ENCODE measurements at regions not wholly inside any gene's neighbourhood (a gene's known extent, or its start where the extent isn't known, plus 50 kb on each side); places are given as distances from the start of the nearest gene placed in this dataset.

DNA sequence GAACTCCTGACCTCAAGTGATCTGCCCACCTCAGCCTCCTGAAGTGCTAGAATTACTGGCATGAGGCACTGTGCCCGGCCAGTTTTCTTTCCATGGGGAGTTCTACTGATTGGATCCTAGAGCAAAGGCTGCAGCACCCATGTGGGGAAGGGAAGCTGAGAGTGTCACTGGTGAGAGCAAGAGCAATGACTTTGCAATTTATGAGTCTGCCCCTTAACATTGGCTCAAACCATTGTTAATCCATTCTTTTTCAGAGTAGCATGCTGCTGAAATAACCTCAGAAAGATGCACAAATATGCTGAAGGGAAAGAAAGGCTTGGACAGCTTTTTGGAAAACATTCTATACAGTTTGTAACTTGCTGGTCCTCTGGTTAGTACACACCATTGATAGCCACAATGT, 116.4 kb upstream of the PPARGC1A start:
- TF ChIP-seq, protein P1, sequence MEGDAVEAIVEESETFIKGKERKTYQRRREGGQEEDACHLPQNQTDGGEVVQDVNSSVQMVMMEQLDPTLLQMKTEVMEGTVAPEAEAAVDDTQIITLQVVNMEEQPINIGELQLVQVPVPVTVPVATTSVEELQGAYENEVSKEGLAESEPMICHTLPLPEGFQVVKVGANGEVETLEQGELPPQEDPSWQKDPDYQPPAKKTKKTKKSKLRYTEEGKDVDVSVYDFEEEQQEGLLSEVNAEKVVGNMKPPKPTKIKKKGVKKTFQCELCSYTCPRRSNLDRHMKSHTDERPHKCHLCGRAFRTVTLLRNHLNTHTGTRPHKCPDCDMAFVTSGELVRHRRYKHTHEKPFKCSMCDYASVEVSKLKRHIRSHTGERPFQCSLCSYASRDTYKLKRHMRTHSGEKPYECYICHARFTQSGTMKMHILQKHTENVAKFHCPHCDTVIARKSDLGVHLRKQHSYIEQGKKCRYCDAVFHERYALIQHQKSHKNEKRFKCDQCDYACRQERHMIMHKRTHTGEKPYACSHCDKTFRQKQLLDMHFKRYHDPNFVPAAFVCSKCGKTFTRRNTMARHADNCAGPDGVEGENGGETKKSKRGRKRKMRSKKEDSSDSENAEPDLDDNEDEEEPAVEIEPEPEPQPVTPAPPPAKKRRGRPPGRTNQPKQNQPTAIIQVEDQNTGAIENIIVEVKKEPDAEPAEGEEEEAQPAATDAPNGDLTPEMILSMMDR (IDR thresholded peaks at IDR 0.05) = no peak
- no peak for TF ChIP-seq POLR2A (IDR thresholded peaks at IDR 0.05)
